ENCODE measurements at regions not wholly inside any gene's neighbourhood (a gene's known extent, or its start where the extent isn't known, plus 50 kb on each side); places are given as distances from the start of the nearest gene placed in this dataset.

GRCh38 chr9:100879884-100880283 is 148.6 kb upstream of the PLPPR1 start:
- Histone ChIP-seq H3K27me3 (replicated peaks in 1 of 2; ENCODE audit: control insufficient read depth in 2 of 2, insufficient read depth in 2 of 2, low read length in 1 of 2) (no peaks in the 10 kb centered on the region), H3K9me3 (replicated peaks; ENCODE audit: control insufficient read depth, insufficient read depth, low read length) (no peaks in the 10 kb centered on the region), H3K79me2 (ENCODE audit: control insufficient read depth, insufficient read depth, low read length) (no peaks in the 10 kb centered on the region), H3K27ac (ENCODE audit: control insufficient read depth, insufficient read depth) (no peak overlapping the region), H2AFZ (ENCODE audit: control insufficient read depth, low read depth, low read length) (no peak overlapping the region), H3K4me2 (ENCODE audit: control insufficient read depth, insufficient read depth) (no peak overlapping the region), H3K4me1 (ENCODE audit: control insufficient read depth, insufficient read depth, low read length) (no peaks in the 10 kb centered on the region), H4K20me1 (ENCODE audit: control insufficient read depth, insufficient read depth) (no peaks in the 10 kb centered on the region), H3K4me3 (no peak overlapping the region), H3K36me3 (ENCODE audit: control insufficient read depth in 2 of 2, insufficient read depth in 2 of 2, low read length in 1 of 2) (no peaks in the 10 kb centered on the region), H3K9ac (ENCODE audit: control insufficient read depth, insufficient read depth, low read length) (no peak overlapping the region)
- FAIRE-seq (no peak), DNase-seq (ENCODE audit: low read depth, low spot score) (no peak), ATAC-seq (no peak)
- in situ Hi-C loops (cut with MboI) (no loop called here), intact Hi-C loops (cut with micrococcal nuclease; ENCODE audit: unreplicated experiment) (no loop called here)
- RAD21 ChIA-PET (ENCODE audit: unreplicated experiment): no interaction called here
- no peak for TF ChIP-seq CHD2 (IDR thresholded peaks at IDR 0.05; ENCODE audit: borderline replicate concordance, low read depth, low read length)
- no peak for TF ChIP-seq BCL3 (IDR thresholded peaks at IDR 0.05; ENCODE audit: borderline replicate concordance, insufficient read depth, low read depth, low read length, poor library complexity, severe bottlenecking)
- no peak for TF ChIP-seq HDGF (IDR thresholded peaks at IDR 0.05)
- TF ChIP-seq SIX5 (IDR thresholded peaks at IDR 0.05; ENCODE audit: low read depth, low read length, severe bottlenecking): no peak
- no peak for TF ChIP-seq SIN3A (IDR thresholded peaks at IDR 0.05; ENCODE audit: low read depth, low read length)
- no peak for TF ChIP-seq YY1 (IDR thresholded peaks at IDR 0.05; ENCODE audit: low read depth, low read length)
- TF ChIP-seq E2F4 (IDR thresholded peaks at IDR 0.05; ENCODE audit: low read depth, low read length): no peak
- no peak for TF ChIP-seq TARDBP (IDR thresholded peaks at IDR 0.05; ENCODE audit: borderline replicate concordance)
- no peak for TF ChIP-seq RFX5 (IDR thresholded peaks at IDR 0.05; ENCODE audit: low read depth, low read length)
- TF ChIP-seq NR2C2 (IDR thresholded peaks at IDR 0.05; ENCODE audit: borderline replicate concordance, control insufficient read depth, insufficient read length, low read depth): no peak
- TF ChIP-seq ZNF217 (IDR thresholded peaks at IDR 0.05): no peak
- TF ChIP-seq E4F1 (IDR thresholded peaks at IDR 0.05; ENCODE audit: borderline replicate concordance, partially characterized antibody): no peak
- 47% methylated on average over 1 of the region's 1 CpG for WGBS (ENCODE audit: insufficient coverage, insufficient replicate concordance, low lambda C conversion rate, missing lambda C conversion rate)
- no TSS peak for BruUV-seq (replicated peaks)
- SMC1A ChIA-PET (ENCODE audit: uncharacterized antibody, unreplicated experiment): no interaction called here
- POLR2A ChIA-PET: no interaction called here
- CTCF ChIA-PET: no interaction called here
